GOT3 (cell line): ENCODE measurements at regions not wholly inside any gene's neighbourhood (a gene's known extent, or its start where the extent isn't known, plus 50 kb on each side); places are given as distances from the start of the nearest gene placed in this dataset.

Experiments used
- DNase-seq: peaks from one replicate; lab custom pipeline; 2025; ENCODE audit warnings: mixed read lengths; lab: John Stamatoyannopoulos, UW

DNA sequence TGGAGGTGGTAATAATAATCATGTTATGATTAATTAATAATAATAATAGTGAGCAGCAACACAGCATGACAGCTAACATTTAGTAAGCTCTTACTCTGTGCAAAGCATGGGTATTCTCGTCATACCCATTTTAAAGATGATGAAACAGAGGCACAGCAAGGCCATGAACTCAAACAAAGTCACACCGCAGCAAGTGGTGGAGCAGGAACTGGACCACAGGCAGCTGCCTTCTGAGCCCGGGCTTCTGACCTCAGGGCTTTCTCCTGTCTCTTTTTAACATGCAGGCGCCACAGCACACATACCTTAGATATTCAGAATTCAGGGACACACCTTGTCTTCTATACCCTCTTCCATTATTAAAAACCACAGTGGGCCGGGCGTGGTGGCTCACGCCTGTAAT is 50.7 kb upstream of the SPATA12 start:
- DNase-seq, result no peak

DNA sequence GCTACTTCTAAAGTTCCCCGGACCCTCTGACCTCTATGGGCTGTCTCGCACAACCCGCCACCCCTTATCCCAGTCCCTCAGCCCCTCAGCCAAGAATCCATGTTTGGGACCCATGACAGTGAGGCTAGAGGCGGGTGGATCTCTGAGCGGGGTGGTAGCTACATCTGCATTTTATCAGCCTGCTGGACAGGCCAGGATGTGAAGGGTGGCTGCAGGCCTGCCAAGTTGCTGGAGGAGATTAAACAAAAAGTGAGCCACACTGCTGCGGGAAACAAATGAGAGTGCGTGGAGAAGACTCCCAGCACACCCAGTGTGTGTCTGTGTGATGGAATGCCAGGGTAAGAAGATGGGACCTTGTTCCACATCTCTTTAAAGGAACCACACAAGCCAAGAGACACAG is 51.1 kb upstream of the SPATA12 start:
- no peak for DNase-seq

DNA sequence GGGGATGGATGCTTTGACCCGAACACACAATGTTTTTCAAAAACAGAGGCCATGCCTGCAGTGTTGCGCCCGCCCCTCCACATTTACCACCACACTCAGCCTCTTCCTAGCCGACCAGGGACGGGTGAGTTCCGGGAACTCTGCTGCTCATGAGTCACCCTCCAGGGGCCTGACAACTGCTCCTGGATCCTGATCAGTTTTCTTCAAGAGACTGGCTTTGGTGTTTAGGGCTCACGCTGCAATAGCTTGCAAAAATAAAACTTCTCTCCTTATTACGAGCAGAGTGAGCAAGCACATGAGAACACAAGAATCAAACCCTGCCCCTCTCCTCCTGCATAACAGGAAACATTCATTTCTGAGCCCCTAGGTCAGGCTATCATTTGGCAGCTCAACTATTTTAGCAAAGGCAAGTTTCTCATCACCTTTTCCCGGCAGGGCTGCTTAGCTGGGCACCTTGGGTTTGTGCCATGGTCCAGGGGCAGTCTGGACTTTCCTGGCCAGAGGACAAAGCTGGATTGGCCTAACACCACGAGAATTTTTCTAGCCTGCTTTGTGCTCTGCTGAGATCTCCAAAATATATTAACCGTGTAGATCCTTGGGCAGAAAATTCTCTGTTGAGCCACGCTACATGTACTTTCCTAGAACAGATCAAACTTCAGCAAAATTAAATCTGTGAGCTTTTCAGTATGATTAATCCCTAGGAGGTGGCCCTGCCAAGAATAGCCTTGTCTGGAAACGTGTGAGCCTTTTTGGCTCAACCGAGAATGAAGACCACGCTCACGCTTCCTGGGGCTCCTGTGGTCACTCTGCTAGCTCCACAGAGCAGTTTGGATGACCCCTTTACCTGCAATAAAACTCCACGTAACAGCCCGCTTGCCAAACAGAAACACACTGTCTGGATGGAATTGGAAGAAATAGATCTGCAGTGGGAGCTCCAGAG is 52.7 kb upstream of the SPATA12 start:
- no peak for DNase-seq

- no peak for DNase-seq
Observed at GRCh38 chr3:57006949-57007419, 53.5 kb upstream of the SPATA12 start.

- DNase-seq, result no peak
Observed at GRCh38 chr3:57006179-57006657, 54.2 kb upstream of the SPATA12 start.

DNA sequence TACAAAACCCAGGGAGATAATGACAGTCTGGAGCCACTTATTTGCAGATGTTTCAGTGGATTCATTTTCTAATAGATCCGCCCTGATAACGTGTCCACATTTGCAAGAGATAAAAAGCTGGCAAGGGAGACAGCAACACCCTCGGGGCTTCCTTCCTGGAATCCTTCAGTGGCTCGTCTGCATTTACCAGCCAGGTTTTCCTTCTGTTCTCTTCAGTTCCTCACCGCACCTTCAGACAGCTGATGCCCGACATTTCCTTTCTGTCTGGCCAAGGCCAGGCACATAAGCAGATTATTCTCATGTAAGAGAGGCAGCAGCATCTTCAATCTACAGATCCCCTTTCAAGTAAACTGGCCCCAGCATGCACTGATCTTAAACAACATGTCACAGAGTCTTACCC is 56.2 kb upstream of the SPATA12 start:
- DNase-seq, result no peak

- no peak for DNase-seq
Observed at GRCh38 chr3:57003676-57004075, 56.8 kb upstream of the SPATA12 start.

- no peak for DNase-seq
Observed at GRCh38 chr3:57001356-57001755, 59.1 kb upstream of the SPATA12 start.

- DNase-seq, result no peak
Observed at GRCh38 chr3:57000012-57000411, 60.5 kb upstream of the SPATA12 start.

DNA sequence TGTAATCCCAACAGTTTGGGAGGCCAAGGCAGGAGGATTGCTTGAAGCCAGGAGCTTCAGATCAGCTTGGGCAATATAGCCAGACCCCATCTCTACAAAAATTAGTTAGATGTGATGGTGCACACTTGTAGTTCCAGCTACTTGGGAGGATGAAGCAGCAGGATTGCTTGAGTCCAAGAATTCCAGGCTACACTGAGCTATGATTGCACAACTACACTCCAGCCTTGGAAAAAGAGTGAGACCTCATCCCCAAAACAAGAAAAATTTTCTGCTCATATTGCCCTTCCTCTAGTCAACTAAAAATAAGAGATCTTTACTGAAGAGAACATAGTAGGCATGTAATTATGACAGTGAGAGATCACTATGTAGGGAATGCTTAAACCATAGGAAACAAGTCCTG is 60.9 kb upstream of the SPATA12 start:
- DNase-seq, result no peak

GRCh38 chr3:56998076-56998529 is 62.4 kb upstream of the SPATA12 start:
- DNase-seq, result no peak

DNA sequence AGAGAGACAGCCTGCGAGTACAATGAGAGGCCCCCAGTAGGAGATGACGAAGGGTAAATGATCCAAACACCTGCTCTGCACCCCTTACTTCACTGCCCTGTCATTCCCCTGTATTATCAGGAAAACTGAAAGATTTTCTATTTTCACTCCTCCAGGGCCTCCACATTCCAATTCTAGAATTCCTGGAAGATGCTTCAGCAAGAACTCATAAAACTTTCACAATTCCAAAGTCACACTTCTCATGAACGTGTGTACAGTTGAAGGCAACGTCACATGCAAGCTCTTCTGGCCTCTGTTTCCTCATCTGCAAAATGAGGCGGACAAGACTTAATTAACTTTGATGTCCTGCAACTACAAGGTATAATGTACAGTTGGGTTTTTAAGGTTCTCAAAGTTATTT is 62.8 kb upstream of the SPATA12 start:
- DNase-seq, result no peak

DNA sequence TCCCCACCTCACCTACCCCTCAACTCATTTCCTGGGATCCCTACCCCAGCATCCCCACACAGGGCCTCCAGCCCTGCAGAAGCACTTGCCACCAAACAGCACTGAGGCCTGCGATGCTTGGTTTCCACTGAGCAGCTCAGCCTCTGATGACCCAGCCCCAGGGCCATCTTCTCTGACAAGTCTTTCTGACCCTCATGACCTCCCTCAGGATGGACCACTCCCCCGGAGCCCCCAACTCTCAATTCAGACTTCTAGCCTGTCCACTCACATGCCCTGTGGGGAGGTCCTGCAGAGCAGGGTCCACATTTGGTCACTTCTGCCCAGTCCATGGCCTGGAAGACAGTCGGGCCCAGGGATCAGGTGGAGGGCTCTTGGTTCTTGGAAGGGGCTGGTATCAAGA is 63.4 kb upstream of the SPATA12 start:
- DNase-seq, result no peak

DNA sequence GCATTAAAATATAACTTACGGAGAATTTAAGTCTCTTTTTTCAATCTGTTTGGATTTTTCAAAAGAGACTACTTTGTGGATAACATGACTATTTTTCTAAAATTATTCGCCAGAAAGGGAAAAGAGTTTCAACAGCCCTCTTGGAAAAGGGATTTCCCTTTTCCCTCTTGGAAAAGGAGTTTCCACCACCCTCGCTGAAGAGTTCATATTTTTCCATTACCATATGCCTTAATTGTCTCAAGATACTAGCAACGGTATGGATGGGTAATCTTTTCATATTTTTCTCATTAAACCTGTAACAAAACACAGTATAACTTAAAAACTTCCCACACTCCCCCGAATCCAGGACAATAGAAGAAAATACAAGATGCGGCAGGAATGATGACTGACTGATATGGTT is 66.1 kb upstream of the SPATA12 start:
- no peak for DNase-seq

DNA sequence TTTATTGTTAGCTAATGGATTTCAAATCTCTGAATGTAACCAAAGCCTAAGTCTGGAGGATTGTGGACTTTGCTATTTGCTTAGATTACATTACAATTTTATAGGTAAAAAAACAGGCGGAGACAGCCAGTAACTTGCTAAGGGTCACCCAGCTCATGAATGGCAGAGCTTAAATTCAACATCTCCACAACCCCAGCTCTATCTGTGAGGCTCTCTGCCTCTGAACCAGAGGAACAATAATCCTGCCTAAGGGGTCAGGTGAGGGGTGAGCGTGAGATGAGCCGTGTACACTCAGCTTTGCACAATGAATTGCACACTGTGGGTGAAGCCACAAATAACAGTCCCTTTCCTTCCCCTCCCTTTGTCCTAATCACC is 69.8 kb upstream of the SPATA12 start:
- DNase-seq, result no peak

DNA sequence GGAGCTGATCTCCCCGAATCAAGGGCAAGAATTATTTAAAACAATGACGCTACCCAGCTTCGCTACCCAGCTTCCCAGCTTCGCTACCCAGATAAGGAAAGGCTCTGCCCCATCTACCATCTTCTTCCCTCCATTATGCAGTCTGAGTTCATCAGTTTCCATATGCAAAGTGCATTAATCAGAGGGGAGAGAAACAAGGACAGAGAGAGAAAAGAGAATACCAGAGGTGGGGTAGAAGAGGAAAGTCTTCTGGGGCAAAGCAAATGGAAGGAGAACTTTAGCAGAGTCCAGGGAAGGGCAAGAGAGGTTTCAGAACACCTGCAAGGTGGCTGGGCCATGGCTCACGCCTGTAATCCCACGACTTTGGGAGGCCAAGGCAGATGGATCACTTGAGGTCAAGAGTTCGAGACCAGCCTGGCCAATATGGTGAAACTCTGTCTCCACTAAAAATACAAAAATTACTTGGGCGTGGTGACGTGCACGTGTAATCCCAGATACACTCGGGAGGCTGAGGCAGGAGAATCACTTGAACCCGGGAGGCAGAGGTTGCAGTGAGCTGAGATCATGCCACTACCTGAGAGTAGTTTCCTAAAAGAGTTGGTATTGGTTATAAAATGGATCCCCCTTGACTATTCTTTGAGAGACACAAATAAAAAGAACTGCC is 70.4 kb upstream of the SPATA12 start:
- DNase-seq, result no peak

DNA sequence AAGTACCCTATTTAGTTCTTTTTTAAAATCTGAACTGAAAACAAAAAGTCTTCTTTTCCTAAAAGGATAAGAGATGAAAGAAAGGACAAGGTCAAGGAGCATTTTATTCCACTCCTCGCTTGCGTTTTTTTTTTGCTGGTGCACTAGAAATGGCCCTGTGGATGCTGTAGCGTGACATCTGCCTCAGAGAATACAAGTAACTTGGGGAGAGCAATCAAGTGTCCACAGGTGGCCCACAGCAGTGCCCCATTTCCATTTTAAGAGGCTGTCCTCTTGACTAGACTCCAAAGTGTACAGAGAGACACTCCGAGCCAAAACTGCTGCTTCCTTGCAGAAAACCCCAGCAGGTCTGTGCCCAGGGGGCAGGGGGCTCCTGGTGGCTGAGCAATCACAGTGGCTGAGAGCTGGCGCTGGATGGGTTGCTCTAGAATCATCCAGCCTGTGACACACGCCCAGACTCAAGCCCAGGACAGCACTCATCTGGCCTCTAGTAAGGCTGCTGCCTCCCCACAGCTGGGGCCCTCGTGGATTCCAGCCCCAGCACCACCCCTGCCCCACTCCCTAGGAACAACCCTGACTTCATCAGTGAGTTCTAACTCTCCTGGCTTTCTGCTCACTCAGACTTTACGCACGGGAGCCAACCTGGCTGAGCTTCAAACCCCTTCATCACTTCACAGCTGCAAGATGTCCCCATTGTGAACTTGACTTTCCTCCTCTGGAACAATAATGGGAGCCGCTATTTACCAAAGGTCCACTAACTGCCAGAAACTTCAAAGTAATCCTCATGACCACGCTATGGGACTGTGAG is 71.1 kb upstream of the SPATA12 start:
- no peak for DNase-seq

GRCh38 chr3:56988458-56989168 is 71.9 kb upstream of the SPATA12 start:
- DNase-seq, result peak; percentile 29

GRCh38 chr3:56987238-56987895 is 73.1 kb upstream of the SPATA12 start:
- no peak for DNase-seq

DNA sequence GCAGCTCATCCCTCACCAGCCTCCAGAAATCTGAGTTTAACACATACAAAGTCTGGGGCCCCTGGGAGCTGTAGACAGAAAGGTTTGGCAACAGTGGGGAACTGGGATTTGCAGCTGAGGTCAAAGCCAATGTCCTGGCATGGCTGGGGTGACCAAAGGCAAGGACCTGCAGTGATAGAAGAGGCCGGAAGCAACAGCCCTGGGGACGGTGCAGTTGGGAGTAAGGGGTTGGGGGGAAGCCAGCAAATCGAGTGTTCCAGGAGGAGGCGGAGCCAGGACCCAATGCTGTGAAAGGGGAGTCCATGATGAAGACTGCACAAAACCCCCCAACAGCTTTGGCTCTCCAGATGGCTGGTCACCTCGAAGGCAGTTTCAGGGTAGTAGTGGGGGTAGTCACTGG is 74.1 kb upstream of the SPATA12 start:
- DNase-seq, result no peak

GRCh38 chr3:56985878-56986277 is 74.6 kb upstream of the SPATA12 start:
- no peak for DNase-seq
